ENCODE measurements at regions not wholly inside any gene's neighbourhood (a gene's known extent, or its start where the extent isn't known, plus 50 kb on each side); places are given as distances from the start of the nearest gene placed in this dataset.

GRCh38 chr1:234765672-234766071, 155.7 kb upstream of the IRF2BP2 start:
- TF ChIP-seq CTCF (IDR thresholded peaks at IDR 0.05 in 2 of 3, conservative IDR thresholded peaks at IDR 0.05 in 1 of 3; ENCODE audit: borderline replicate concordance in 1 of 3, insufficient read depth in 1 of 3, low read depth in 2 of 3, low read length in 2 of 3): no peak
- no peak for TF ChIP-seq ZBTB33 (IDR thresholded peaks at IDR 0.05; ENCODE audit: extremely low read depth, insufficient replicate concordance, low read length)
- TF ChIP-seq CEBPB (IDR thresholded peaks at IDR 0.05; ENCODE audit: low read depth): no peak
- TF ChIP-seq JUND (IDR thresholded peaks at IDR 0.05): no peak
- no peak for TF ChIP-seq POLR2AphosphoS5 (IDR thresholded peaks at IDR 0.05; ENCODE audit: low read depth, low read length)
- TF ChIP-seq ZNF274 (IDR thresholded peaks at IDR 0.05; ENCODE audit: low read depth, low read length): no peak
- TF ChIP-seq EZH2 (IDR thresholded peaks at IDR 0.05): no peak
- TF ChIP-seq TCF7L2 (IDR thresholded peaks at IDR 0.05; ENCODE audit: borderline replicate concordance, extremely low read depth, insufficient read depth, insufficient read length): no peak
- TF ChIP-seq EGR1 (IDR thresholded peaks at IDR 0.05; ENCODE audit: low read depth): no peak
- TF ChIP-seq ATF3 (IDR thresholded peaks at IDR 0.05): no peak
- no peak for TF ChIP-seq SP1 (IDR thresholded peaks at IDR 0.05; ENCODE audit: low read depth)
- TF ChIP-seq REST (IDR thresholded peaks at IDR 0.05; ENCODE audit: low read depth): no peak
